ENCODE measurements at regions not wholly inside any gene's neighbourhood (a gene's known extent, or its start where the extent isn't known, plus 50 kb on each side); places are given as distances from the start of the nearest gene placed in this dataset.
"Not testable (repeated sequence)": the region's sequence is repeated elsewhere in the genome, so short reads cannot be mapped to it uniquely, and the experiment has no call there.

DNA sequence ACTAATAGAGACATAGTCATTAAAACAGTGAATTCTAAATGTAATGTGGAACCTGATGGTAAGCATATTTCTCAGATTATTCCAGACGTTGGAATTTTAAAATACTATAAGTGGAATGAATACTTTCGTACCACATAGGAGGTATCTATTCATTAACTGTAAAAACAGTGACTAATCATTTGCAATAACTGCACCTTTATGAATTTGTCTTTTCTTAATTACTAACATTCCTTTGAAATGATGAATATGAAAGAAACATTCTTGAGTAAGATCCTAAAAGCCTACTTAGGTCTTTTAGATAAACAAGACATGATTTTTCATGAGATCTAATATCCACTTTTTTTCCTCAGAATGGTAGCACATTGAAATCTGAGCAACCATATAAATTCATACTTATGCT is 549.0 kb upstream of the LRRN3 start:
- Mint-ChIP-seq H3K27ac (ENCODE audit: unreplicated experiment) (no peak overlapping the region), H3K4me3 (ENCODE audit: unreplicated experiment) (no peak overlapping the region), H3K9me3 (ENCODE audit: low read depth) (no peaks in the 10 kb centered on the region), H3K27me3 (ENCODE audit: low read depth) (no peaks in the 10 kb centered on the region), H3K36me3 (ENCODE audit: low read depth) (no peaks in the 10 kb centered on the region), H3K4me1 (ENCODE audit: low read depth) (peaks cover 4% of the 10 kb centered on the region)
- no peak for DNase-seq (ENCODE audit: low spot score)
- TF ChIP-seq, protein P1, sequence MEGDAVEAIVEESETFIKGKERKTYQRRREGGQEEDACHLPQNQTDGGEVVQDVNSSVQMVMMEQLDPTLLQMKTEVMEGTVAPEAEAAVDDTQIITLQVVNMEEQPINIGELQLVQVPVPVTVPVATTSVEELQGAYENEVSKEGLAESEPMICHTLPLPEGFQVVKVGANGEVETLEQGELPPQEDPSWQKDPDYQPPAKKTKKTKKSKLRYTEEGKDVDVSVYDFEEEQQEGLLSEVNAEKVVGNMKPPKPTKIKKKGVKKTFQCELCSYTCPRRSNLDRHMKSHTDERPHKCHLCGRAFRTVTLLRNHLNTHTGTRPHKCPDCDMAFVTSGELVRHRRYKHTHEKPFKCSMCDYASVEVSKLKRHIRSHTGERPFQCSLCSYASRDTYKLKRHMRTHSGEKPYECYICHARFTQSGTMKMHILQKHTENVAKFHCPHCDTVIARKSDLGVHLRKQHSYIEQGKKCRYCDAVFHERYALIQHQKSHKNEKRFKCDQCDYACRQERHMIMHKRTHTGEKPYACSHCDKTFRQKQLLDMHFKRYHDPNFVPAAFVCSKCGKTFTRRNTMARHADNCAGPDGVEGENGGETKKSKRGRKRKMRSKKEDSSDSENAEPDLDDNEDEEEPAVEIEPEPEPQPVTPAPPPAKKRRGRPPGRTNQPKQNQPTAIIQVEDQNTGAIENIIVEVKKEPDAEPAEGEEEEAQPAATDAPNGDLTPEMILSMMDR (IDR thresholded peaks at IDR 0.05), result no peak

DNA sequence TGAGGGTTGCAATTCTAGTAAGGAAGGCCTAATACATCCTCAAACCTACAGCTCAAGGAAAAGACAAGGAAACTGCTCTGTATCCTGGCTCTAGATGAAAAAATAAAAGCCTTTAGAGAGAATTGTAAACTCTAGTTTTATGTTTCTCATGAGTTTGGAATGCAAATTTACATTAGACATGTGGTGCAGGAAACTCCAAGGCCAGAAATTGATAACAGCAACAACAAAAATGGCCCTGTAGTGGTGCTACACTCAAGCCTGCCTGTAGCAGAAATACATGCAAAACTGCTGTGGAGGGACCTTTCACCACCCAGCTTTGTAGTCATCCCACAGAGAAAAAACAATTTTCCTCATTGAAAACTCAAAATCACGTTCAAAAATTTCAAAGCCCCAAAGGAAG is 546.7 kb upstream of the LRRN3 start:
- no peak for DNase-seq (ENCODE audit: low spot score)
- TF ChIP-seq, protein P1 (IDR thresholded peaks at IDR 0.05), result no peak

DNA sequence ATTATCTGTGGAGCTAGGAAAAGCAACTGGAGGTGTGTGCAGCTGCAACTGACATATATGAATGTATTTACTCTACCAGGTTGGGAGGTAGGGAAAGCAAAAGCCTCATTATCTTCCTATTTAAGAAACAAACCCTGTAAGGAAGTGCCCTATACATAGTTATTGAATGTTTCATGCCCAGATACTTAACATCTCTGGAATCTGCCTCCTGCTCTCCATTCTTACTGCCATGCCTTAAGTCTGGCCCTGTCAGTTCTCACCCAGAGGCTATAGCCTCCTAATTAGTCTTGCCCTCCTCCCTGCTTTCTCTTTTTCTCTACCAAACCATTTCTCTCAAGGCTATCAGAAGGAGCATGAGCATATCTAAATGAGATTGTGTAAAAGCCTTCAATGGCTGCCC is 542.6 kb upstream of the LRRN3 start:
- Mint-ChIP-seq H3K27me3 (ENCODE audit: low read depth) (no peaks in the 10 kb centered on the region), H3K27ac (ENCODE audit: unreplicated experiment) (no peak overlapping the region), H3K4me1 (ENCODE audit: low read depth) (peaks cover 7% of the 10 kb centered on the region), H3K36me3 (ENCODE audit: low read depth) (peaks cover 5% of the 10 kb centered on the region), H3K9me3 (ENCODE audit: low read depth) (peaks cover 9% of the 10 kb centered on the region), H3K4me3 (ENCODE audit: unreplicated experiment) (no peak overlapping the region)
- no peak for DNase-seq (ENCODE audit: low spot score)
- TF ChIP-seq, protein P1 (IDR thresholded peaks at IDR 0.05), result no peak

More for the DNA sequence above, 546.7 kb upstream of the LRRN3 start:
- H3K36me3 Mint-ChIP-seq (ENCODE audit: low read depth), result no peaks in the 10 kb centered on the region
- peaks cover 8% of the 10 kb centered on the region for H3K4me1 Mint-ChIP-seq (ENCODE audit: low read depth)
- no peaks in the 10 kb centered on the region for H3K27me3 Mint-ChIP-seq (ENCODE audit: low read depth)
- H3K9me3 Mint-ChIP-seq (ENCODE audit: low read depth), result no peaks in the 10 kb centered on the region
- H3K27ac Mint-ChIP-seq (ENCODE audit: unreplicated experiment), result no peak overlapping the region
- H3K4me3 Mint-ChIP-seq (ENCODE audit: unreplicated experiment), result no peak overlapping the region

DNA sequence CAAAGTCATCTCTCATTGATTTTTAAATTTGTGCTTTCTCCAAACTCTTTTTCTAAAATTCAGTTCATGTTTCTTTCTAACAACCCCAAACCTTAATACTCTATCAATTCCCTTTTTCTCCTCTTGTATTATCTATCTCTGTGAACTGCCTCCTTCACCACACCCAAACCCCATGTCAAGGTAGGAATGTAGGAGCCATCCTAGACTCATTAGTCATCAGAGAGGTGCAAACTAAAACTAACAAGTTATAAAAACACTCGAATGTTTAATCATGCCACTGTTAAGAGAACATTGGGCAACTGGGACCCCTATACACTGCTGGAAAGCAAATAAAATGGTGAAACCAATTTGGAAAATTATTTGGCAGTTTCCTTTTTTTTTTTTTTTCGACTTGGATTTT is 533.8 kb upstream of the LRRN3 start:
- no peaks in the 10 kb centered on the region for H3K27me3 Mint-ChIP-seq (ENCODE audit: low read depth)
- H3K27ac Mint-ChIP-seq (ENCODE audit: unreplicated experiment), result no peak overlapping the region
- H3K9me3 Mint-ChIP-seq (ENCODE audit: low read depth), result peaks cover 14% of the 10 kb centered on the region
- no peaks in the 10 kb centered on the region for H3K4me1 Mint-ChIP-seq (ENCODE audit: low read depth)
- peaks cover 2% of the 10 kb centered on the region for H3K36me3 Mint-ChIP-seq (ENCODE audit: low read depth)
- TF ChIP-seq, protein P1 (IDR thresholded peaks at IDR 0.05), result no peak
- no peak for DNase-seq (ENCODE audit: low spot score)
- no peak overlapping the region for H3K4me3 Mint-ChIP-seq (ENCODE audit: unreplicated experiment)

DNA sequence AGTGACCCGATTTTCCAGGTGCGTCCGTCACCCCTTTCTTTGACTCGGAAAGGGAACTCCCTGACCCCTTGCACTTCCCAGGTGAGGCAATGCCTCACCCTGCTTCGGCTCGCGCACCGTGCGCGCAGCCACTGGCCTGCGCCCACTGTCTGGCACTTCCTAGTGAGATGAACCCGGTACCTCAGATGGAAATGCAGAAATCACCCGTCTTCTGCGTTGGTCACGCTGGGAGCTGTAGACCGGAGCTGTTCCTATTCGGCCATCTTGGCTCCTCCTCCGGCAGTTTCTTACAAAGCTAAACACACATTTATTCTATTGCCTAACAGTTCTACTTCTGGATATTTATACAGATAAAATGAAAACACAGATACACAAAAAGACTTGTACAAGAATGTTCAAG is 527.6 kb upstream of the LRRN3 start:
- not testable (repeated sequence) for H3K27ac Mint-ChIP-seq (ENCODE audit: unreplicated experiment); H3K9me3 Mint-ChIP-seq (ENCODE audit: low read depth); H3K27me3 Mint-ChIP-seq (ENCODE audit: low read depth); H3K4me3 Mint-ChIP-seq (ENCODE audit: unreplicated experiment); H3K36me3 Mint-ChIP-seq (ENCODE audit: low read depth); H3K4me1 Mint-ChIP-seq (ENCODE audit: low read depth); DNase-seq (ENCODE audit: low spot score)

DNA sequence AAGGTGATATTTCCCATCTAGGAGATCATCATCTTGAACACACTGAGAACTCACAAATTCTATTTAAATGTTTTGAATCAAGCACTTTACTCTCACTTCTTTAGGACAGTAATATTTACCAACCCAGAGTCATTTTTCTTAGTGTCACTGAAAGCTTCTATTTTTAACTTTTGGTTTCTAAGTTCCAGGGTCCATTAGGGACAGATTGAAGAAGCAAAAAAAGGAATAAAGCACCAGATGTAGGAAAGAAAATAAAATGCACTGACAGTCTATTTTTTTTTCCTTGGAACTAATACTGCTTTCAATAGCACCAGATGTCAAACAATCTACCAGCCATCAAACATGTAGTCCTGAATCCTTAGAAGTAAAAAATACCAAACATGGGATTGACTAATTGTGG is 526.7 kb upstream of the LRRN3 start:
- Mint-ChIP-seq H3K4me1 (ENCODE audit: low read depth) (peaks cover 10% of the 10 kb centered on the region), H3K36me3 (ENCODE audit: low read depth) (peaks cover 2% of the 10 kb centered on the region), H3K27me3 (ENCODE audit: low read depth) (no peaks in the 10 kb centered on the region), H3K27ac (ENCODE audit: unreplicated experiment) (no peak overlapping the region), H3K9me3 (ENCODE audit: low read depth) (peaks cover 3% of the 10 kb centered on the region), H3K4me3 (ENCODE audit: unreplicated experiment) (no peak overlapping the region)
- TF ChIP-seq, protein P1 (IDR thresholded peaks at IDR 0.05), result no peak
- DNase-seq (ENCODE audit: low spot score), result no peak

Data from chondrocyte (in vitro differentiated cells).